HG02973 (cell line): ENCODE measurements at regions not wholly inside any gene's neighbourhood (a gene's known extent, or its start where the extent isn't known, plus 50 kb on each side); places are given as distances from the start of the nearest gene placed in this dataset.
"Not testable (repeated sequence)": the region's sequence is repeated elsewhere in the genome, so short reads cannot be mapped to it uniquely, and the experiment has no call there.

ENCODE experiments used
- ATAC-seq: cut with Tn5 transposase; IDR thresholded peaks from one replicate; pipeline ENCODE4 v1.9.1; 2021; ENCODE audit warnings: moderate library complexity; ENCODE audit not compliant: unreplicated experiment

DNA sequence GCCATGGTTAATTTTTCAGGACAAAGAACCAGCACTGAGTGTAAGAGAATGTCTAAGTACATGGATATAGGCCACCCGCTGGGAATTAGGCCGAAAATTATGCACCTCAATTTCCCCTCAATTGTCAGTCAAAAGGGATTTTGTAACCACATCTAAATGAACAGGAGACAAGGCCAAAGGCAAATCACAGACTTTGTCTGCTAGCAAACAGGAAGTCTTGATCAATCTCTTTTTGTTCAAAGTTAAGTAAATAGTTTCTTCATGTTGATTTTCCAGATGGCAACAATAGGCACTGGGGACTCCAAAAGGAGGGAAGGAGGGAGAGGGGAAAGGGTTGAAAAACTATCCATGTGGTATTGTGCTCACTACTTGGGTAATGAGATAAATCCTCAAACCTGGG lies 276.0 kb downstream of the COG6 start:
- ATAC-seq: no peak

DNA sequence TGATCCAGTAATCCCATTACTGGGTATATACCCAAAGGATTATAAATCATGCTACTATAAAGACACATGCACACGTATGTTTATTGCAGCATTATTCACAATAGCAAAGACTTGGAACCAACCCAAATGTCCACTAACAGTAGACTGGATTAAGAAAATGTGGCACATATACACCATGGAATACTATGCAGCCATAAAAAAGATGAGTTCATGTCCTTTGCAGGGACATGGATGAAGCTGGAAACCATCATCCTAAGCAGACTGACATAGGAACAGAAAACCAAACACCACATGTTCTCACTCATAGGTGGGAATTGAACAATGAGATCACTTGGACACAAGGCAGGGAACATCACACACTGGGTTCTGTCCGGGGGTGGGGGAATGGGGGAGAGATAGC lies 277.1 kb downstream of the COG6 start:
- not testable (repeated sequence) for ATAC-seq

- ATAC-seq: no peak
These were observed 279.7 kb downstream of the COG6 start for GRCh38 chr13:39935155-39935554.

GRCh38 chr13:39938596-39938995 lies 283.1 kb downstream of the COG6 start:
- no peak for ATAC-seq

DNA sequence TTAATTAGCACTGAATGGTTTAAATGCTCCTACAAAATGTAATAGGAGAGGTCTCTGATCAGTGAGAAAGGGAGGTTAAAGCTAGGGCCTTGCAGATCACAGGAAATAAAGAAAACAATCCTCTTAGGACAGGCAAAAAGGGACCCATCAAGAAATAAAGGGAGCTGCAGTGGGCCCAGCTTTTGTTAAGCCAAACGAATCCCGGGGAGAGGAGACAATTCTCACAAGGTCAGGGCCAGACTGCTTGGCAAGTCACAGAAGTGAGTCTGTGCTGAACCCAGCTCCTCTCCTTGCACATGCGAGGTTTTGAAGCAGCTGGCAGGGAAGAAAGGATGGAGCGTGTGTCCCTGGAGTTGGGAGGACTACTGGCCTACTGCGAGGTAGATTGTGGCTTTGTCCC lies 285.8 kb downstream of the COG6 start:
- no peak for ATAC-seq

DNA sequence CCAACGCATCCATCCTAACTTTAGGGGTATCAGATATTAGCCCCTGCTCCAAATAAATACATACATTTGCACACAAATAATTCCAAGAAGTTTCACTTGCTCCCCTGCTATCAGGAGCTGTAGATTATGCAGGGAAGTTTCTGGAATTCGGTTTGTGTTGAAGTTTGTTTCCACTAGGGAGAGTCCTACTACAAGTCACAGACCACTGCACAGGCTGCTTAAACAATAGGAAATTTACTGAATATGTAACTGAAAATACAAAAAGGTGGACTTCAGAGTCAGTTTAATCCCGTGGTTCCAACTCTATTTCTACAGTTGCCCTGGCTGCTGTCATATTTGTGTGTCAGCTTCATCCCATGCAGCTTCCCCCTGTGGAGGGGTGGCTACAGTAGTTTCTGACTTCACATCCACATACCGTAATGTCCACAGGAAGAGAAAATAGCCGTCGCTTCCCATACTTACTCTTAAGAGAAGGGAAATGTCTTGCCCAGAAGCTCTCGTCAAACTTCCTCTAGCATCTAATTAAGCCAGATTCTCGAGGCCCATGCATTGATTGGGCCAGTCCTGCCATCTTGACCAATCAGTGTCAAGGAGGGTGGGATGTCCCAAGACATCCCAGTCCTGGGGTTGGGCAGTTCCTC lies 286.6 kb downstream of the COG6 start:
- ATAC-seq: no peak

GRCh38 chr13:39942552-39943273 lies 287.3 kb downstream of the COG6 start:
- ATAC-seq: peak; percentile 97

DNA sequence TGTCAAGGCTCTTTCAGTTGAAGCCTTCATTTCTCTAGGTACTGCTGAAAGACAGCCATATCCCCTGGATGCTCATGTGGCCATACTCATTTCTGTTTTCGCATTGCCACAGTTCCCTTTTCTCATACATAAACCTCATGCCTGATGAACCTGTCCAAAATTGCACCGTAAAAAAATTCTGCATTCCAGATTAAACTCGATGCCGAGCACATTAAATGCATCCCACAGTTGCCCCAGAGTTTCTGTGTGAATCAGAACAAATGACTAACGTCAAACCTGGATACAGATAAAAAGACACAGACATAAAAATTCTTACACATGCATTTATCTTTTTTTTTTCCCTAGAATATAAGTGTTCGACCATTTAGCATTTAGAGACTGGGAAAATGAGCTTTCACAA lies 288.2 kb downstream of the COG6 start:
- ATAC-seq: no peak

GRCh38 chr13:39945226-39945625 lies 289.8 kb downstream of the COG6 start:
- no peak for ATAC-seq

DNA sequence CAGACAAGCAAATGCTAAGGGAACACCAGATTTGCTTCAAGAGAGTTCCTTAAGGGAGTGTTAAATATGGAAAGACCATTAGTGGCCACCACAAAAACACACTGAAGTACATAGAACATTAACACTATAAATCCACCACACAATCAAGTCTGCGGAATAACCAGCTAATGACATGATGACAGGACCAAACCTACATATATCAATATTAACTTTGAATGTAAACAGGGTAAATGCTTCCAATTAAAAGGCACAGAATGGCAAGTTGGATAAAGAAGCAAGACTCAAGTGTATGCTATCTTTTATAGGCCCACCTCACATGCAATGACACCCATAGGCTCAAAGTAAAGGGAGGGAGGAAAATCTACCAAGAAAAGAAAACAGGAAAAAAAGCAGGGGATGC lies 291.3 kb downstream of the COG6 start:
- no peak for ATAC-seq

GRCh38 chr13:39951301-39951700 lies 295.8 kb downstream of the COG6 start:
- ATAC-seq: no peak

DNA sequence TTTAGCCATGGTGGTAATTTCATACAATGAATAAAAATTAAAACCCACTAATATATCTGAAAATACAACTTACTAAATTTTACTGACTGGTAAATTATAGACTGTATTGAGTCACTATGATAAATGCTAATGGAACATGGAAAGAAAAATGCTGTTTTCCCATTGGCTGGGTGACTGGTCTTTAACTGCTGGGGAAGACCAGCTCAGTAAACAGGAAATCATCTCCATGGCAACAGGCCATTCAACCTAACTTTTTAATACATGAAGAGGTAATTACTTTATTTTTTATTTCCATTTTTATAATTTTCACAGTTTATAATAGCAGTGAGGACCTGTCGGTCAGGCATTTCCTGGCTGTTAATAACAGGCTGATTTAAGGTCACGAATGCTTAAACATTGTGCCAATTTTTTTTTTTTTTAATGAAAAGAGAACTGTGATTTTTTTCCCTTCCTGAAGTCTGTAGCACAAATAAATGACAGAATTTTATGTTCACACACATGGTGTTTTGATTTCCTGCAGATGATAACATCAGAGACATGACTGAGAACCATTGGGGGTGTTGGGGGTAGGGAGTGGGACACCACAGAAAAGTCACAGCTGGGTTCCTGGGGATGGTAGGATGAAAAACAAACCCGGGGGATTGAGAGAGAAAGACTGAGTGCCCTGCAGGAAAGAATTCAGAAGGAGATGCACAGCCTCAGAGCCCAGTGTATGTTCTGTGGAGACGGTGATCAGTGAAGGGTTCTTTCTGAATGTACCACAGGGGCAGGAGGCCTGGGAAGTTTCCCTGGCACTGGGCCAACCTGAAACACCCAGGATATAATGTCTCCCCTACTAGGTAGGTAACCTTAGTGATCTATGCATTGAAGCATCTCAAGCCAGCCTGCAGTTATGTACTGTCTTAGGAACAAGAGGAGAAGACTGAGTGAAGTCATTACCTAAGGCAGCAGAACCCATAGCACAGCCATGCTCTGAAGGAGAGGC lies 297.1 kb downstream of the COG6 start:
- no peak for ATAC-seq

- no peak for ATAC-seq
These were observed 299.0 kb downstream of the COG6 start for GRCh38 chr13:39954476-39954875.

DNA sequence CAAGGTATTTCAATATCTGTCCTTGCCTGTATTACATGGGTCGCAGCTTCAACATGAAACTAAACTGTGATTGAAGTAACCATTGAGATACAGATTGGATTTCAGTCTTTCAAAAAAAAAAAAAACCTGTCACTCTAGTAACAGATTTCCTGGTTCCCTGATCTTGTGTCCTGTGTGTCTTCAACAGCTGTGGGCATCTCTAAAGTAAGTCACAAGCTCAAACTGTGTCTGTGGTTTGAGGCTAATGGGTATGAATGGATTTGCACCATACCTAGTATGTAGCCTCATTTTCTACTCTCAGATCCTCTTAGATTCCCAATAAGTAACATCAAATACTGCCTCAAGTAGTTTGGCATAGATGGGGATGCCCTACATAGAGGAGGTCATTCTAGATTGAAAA lies 300.1 kb downstream of the COG6 start:
- ATAC-seq: no peak

- no peak for ATAC-seq
These were observed 300.6 kb downstream of the COG6 start for GRCh38 chr13:39956036-39956435.

DNA sequence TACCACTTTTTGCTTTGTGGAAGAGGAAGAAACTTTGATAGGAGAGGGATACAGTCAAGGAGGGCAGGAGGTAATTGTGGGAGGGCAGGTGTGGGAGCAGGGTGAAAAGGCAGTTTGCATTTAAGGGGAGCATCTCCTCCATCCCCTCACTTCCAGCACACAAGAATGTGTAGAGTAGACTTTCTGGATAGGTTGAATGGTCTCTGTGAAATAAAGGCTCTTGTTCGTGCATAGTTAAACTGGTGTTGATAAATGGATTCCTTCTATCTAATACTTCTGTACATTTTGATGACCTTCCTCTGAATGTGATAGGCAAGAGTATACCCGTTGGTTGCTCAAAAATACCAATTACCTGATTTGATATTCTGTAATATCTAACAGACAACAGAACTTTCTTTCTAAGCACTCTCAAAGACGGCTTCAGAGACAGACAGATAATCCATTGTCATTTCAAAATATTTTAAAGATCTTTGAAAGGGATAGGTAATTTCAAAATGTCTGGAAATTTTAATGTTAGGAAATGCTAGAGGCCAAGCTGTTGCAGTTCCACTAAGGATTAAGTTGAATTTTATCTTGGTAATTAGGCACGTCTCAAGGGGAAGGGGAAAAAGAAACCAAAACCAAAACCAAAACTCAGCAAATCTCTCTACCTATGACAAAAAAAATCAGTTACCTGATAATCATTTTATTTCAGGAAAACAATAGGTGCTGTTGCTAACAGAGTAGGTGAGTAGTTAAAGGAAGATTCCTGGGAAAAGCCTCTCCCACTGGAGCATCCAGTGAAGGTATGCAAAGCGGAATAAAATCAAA lies 302.6 kb downstream of the COG6 start:
- ATAC-seq: no peak

DNA sequence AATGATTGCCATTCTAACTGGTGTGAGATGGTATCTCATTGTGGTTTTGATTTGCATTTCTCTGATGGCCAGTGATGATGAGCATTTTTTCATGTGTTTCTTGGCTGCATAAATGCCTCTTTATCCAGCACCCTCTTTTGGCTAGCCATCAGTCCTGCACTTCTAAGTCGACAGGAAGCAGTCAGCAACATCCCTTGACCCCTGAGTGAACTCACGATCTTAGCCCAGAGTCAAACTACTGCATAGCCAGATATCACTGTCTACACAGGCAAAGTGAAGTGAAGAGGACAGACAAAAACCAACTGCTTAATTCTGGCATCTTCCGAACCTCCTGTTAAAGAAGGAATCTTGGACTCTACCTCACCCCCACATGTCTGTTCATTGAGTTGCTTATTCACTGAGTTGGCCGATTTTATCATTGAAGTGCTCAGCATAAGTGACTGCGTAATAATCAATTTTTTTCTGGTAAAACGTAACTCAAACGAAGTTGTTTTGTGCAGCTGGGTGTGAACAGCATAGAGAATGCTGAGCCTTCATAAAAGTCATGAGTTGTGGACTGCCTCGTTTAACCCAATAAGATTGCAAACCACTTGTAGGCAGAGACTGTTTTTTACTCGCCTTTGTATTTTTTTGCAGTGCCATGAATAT lies 304.2 kb downstream of the COG6 start:
- ATAC-seq: no peak

GRCh38 chr13:39960191-39960590 lies 304.7 kb downstream of the COG6 start:
- ATAC-seq: no peak

GRCh38 chr13:39961036-39961435 lies 305.6 kb downstream of the COG6 start:
- ATAC-seq: no peak

DNA sequence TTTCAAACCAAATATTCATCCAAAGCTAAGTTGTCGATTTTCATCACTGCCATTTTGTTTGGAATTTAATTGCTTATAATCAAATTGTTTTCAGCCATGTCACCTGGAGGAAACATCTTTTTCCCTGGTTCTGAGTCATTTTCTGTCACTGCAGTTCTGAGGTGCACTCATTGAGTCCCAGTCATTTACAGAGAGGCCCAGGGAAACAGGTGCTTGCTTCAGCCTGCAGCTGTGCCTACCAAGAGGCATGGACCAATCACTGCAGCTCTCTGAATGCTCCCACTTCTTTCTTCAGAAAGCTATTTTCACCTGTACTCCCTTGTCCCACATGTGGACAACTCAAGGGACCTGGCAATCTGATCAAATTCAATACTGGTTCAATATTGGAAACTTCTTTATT lies 308.1 kb downstream of the COG6 start:
- no peak for ATAC-seq
